ENCODE measurements at regions not wholly inside any gene's neighbourhood (a gene's known extent, or its start where the extent isn't known, plus 50 kb on each side); places are given as distances from the start of the nearest gene placed in this dataset.

DNA sequence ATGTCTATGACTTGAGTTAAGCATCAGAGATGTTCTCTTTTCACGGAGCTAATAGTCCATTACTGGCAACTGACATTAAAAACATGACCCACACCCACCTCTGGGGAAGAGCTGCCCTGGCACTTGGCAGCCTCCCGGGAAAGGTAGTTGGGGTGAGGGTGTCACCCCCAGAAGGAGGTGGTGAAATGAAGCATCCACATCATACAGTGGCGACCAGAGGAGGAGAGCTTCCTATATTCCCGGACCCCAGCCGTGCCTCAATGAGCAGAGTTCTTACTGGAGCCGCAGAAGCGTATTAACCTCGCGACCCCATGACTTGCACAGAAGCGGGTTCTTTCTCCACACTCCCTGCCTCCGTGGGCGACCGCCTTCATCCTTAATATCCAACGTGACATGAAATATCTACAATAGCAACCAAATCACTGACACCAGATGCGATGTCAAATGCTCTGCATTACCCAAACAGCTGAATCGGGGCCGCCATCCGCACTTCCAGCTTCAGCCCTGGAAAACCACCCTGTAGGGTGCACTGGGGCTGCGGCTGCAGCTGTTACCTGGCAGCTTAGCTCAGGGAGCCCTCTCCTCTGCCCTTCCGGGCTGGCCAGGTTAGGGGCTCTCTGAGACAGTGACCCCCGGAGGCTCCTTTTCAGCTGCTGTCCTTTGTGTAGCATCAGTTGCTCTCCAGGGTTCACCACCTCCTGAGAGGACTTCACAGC is 103.1 kb upstream of the PARD3 start:
- no peak for TF ChIP-seq CTCF (IDR thresholded peaks at IDR 0.05)
- no peak for TF ChIP-seq POLR2A (IDR thresholded peaks at IDR 0.05)
